GM19328 (cell line): ENCODE measurements at regions not wholly inside any gene's neighbourhood (a gene's known extent, or its start where the extent isn't known, plus 50 kb on each side); places are given as distances from the start of the nearest gene placed in this dataset.

ENCODE experiments used
- ATAC-seq: cut with Tn5 transposase; IDR thresholded peaks from one replicate; pipeline ENCODE4 v1.9.1; 2021; ENCODE audit warnings: mild to moderate bottlenecking, moderate library complexity; ENCODE audit not compliant: unreplicated experiment

- no peak for ATAC-seq
These were observed 263.3 kb downstream of the SLITRK1 start for GRCh38 chr13:83618966-83619365.

- no peak for ATAC-seq
These were observed 268.8 kb downstream of the SLITRK1 start for GRCh38 chr13:83613524-83613923.

- ATAC-seq, result no peak
These were observed 280.7 kb downstream of the SLITRK1 start for GRCh38 chr13:83601539-83601938.

GRCh38 chr13:83592095-83592494 is 290.2 kb downstream of the SLITRK1 start:
- no peak for ATAC-seq

GRCh38 chr13:83589814-83590213 is 292.5 kb downstream of the SLITRK1 start:
- no peak for ATAC-seq

GRCh38 chr13:83577183-83577582 is 305.1 kb downstream of the SLITRK1 start:
- no peak for ATAC-seq

- no peak for ATAC-seq
These were observed 314.3 kb downstream of the SLITRK1 start for GRCh38 chr13:83568019-83568418.

GRCh38 chr13:83563499-83563898 is 318.8 kb downstream of the SLITRK1 start:
- ATAC-seq, result no peak

GRCh38 chr13:83557845-83558244 is 324.4 kb downstream of the SLITRK1 start:
- ATAC-seq, result no peak

GRCh38 chr13:83549671-83550070 is 332.6 kb downstream of the SLITRK1 start:
- no peak for ATAC-seq

GRCh38 chr13:83547043-83547442 is 335.2 kb downstream of the SLITRK1 start:
- no peak for ATAC-seq

GRCh38 chr13:83546476-83546875 is 335.8 kb downstream of the SLITRK1 start:
- ATAC-seq, result no peak

GRCh38 chr13:83538636-83539035 is 343.6 kb downstream of the SLITRK1 start:
- ATAC-seq, result no peak

- ATAC-seq, result no peak
These were observed 345.3 kb downstream of the SLITRK1 start for GRCh38 chr13:83536941-83537340.

GRCh38 chr13:83536153-83536552 is 346.1 kb downstream of the SLITRK1 start:
- ATAC-seq, result no peak

- no peak for ATAC-seq
These were observed 349.5 kb downstream of the SLITRK1 start for GRCh38 chr13:83532809-83533208.

- ATAC-seq, result no peak
These were observed 351.3 kb downstream of the SLITRK1 start for GRCh38 chr13:83531022-83531421.

- no peak for ATAC-seq
These were observed 365.5 kb downstream of the SLITRK1 start for GRCh38 chr13:83516781-83517180.

GRCh38 chr13:83515268-83516015 is 366.8 kb downstream of the SLITRK1 start:
- no peak for ATAC-seq

- no peak for ATAC-seq
These were observed 373.4 kb downstream of the SLITRK1 start for GRCh38 chr13:83508771-83509301.

GRCh38 chr13:83503424-83503823 is 378.9 kb downstream of the SLITRK1 start:
- no peak for ATAC-seq

- ATAC-seq, result no peak
These were observed 383.0 kb downstream of the SLITRK1 start for GRCh38 chr13:83499286-83499685.
